ENCODE measurements at regions not wholly inside any gene's neighbourhood (a gene's known extent, or its start where the extent isn't known, plus 50 kb on each side); places are given as distances from the start of the nearest gene placed in this dataset.

DNA sequence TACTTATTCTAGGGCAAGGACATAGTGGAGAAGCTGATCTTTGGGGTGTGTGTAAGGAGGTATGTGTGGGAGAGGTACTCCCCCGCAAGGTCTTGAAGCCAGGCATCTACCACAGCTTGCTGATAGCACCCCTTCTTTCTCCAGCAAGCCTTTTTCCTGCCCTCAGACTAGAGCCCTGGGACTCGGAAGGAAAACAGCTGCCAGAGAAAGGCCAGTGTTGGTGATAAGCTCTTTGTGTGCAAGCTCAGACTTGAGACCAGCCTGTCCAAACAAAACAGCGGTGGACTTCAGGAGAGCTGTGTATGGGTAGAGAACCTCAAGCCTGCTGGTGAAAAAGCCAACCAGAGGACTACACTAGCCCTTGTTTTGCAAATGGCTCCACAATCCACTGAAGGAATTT lies 1028.6 kb downstream of the MCTP2 start:
- Mint-ChIP-seq H3K36me3 (no peaks in the 10 kb centered on the region), H3K4me3 (no peak overlapping the region), H3K4me1 (no peaks in the 10 kb centered on the region), H3K27me3 (peaks cover 6 to 8% of the 10 kb centered on the region in 2 donors), H3K9me3 (peaks cover 0 to 1% (median 0%) of the 10 kb centered on the region in 8 donors), H3K27ac (no peak overlapping the region)
- POLR2A ChIA-PET (ENCODE audit: partially characterized antibody), result no interaction called here
- intact Hi-C loops (cut with micrococcal nuclease), result no loop called here
- CTCF ChIA-PET (ENCODE audit: partially characterized antibody), result interaction anchor here (1.0 to 1.9 kb wide), 6 partner anchors 8 to 1086 kb away, joined by 3 to 6 read pairs (median 4); no protein-coding TSS in a partner anchor
- H3K27ac ChIP-seq (ENCODE audit: low read depth, low read length), result no peak overlapping the region
- H3K4me1 ChIP-seq (ENCODE audit: insufficient read depth, low read length), result no peaks in the 10 kb centered on the region
- H3K27me3 ChIP-seq (ENCODE audit: insufficient read depth, low read length), result no peaks in the 10 kb centered on the region
- H3K36me3 ChIP-seq (ENCODE audit: insufficient read depth, low read length), result no peaks in the 10 kb centered on the region
- H3K4me3 ChIP-seq (ENCODE audit: low read length in 2 of 2), result no peak overlapping the region
- DNase-seq, result no peak
- no peaks in the 10 kb centered on the region for H3K9me3 ChIP-seq (ENCODE audit: control insufficient read depth in 1 of 2, low read length in 2 of 2)

DNA sequence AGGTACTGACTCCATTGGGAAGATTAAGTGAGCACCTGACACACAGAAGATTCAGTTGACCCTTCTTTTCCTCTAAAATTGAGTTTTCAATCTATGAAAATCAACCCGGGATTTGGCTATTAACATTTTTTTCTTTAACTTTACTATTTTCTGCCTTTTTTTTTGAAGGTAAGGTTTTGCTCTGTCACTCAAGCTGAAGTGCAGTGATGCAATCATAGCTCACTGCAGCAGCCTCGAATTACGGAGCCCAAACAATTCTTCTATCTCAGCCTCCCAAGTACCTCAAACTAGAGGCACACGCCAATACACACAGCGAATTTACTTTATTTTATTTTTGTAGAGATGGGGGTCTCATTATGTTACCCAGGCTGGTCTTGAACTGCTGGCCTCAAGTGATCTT lies 1029.5 kb downstream of the MCTP2 start:
- intact Hi-C loops (cut with micrococcal nuclease), result no loop called here
- Mint-ChIP-seq H3K36me3 (no peaks in the 10 kb centered on the region), H3K4me1 (peaks cover 0 to 1% (median 0%) of the 10 kb centered on the region in 4 donors), H3K9me3 (no peaks in the 10 kb centered on the region), H3K27me3 (peaks cover 6 to 8% of the 10 kb centered on the region in 2 donors), H3K4me3 (no peak overlapping the region), H3K27ac (no peak overlapping the region)
- H3K27me3 ChIP-seq (ENCODE audit: insufficient read depth, low read length), result no peaks in the 10 kb centered on the region
- no peaks in the 10 kb centered on the region for H3K9me3 ChIP-seq (ENCODE audit: control insufficient read depth in 1 of 2, low read length in 2 of 2)
- ChIA-PET POLR2A (ENCODE audit: partially characterized antibody) (no interaction called here), CTCF (ENCODE audit: partially characterized antibody) (interaction anchor here (1.0 to 1.9 kb wide), 4 partner anchors 7 to 1086 kb away, joined by 3 to 5 read pairs (median 4); no protein-coding TSS in a partner anchor)
- no peaks in the 10 kb centered on the region for H3K4me1 ChIP-seq (ENCODE audit: insufficient read depth, low read length)
- no peaks in the 10 kb centered on the region for H3K36me3 ChIP-seq (ENCODE audit: insufficient read depth, low read length)
- H3K4me3 ChIP-seq (ENCODE audit: low read length in 2 of 2), result no peak overlapping the region
- no peak for DNase-seq
- H3K27ac ChIP-seq (ENCODE audit: low read depth, low read length), result no peak overlapping the region

DNA sequence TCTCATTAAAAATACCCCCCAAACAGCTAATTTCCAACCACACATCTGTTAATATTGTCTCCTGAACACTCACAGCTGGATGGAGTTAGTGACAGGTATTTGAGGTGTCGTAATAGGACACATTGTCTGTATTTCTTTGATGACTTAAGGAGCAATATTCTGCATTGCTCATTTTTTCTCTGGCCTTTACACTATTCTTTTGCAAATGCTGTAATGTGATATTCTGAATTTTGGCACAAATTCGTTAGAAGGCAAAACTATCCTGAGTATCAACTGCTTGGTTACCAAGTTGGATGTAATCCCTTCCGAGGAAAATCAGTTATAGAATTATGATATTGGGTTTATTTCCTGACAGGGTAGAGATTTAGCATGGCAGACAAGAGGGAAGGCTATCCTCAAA lies 1030.2 kb downstream of the MCTP2 start:
- no peak overlapping the region for H3K4me3 ChIP-seq (ENCODE audit: low read length in 2 of 2)
- Mint-ChIP-seq H3K9me3 (no peaks in the 10 kb centered on the region), H3K36me3 (no peaks in the 10 kb centered on the region), H3K4me3 (no peak overlapping the region), H3K4me1 (peaks cover 0 to 1% (median 0%) of the 10 kb centered on the region in 4 donors), H3K27ac (no peak overlapping the region), H3K27me3 (peaks cover 6 to 8% of the 10 kb centered on the region in 2 donors)
- no peaks in the 10 kb centered on the region for H3K27me3 ChIP-seq (ENCODE audit: insufficient read depth, low read length)
- no peaks in the 10 kb centered on the region for H3K4me1 ChIP-seq (ENCODE audit: insufficient read depth, low read length)
- intact Hi-C loops (cut with micrococcal nuclease), result no loop called here
- H3K9me3 ChIP-seq (ENCODE audit: control insufficient read depth in 1 of 2, low read length in 2 of 2), result no peaks in the 10 kb centered on the region
- no peak overlapping the region for H3K27ac ChIP-seq (ENCODE audit: low read depth, low read length)
- POLR2A ChIA-PET (ENCODE audit: partially characterized antibody), result no interaction called here
- DNase-seq, result no peak
- H3K36me3 ChIP-seq (ENCODE audit: insufficient read depth, low read length), result no peaks in the 10 kb centered on the region
- CTCF ChIA-PET (ENCODE audit: partially characterized antibody), result interaction anchor here (1.9 kb wide), 1 partner anchor 8 kb away, joined by 5 read pairs; no protein-coding TSS in a partner anchor

DNA sequence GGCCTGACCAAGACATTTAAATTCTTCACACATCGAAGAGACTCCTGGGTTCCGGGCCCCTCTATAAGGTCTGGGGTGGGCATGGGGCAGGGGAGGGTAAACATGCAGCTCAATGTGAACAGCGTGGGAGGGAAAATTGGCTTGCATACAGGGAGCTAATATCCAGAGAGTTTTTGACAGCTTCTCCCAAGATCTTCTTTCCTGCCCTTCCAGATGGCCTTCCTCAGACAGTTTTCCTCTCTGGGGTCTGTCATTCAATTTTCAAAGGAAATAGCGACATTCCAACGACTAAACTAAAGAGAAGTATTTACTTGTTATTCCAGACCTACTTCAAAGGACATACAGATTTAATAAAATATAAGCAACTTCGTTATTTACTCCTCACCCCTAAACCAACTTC lies 1030.6 kb downstream of the MCTP2 start:
- ChIA-PET CTCF (ENCODE audit: partially characterized antibody) (no interaction called here), POLR2A (ENCODE audit: partially characterized antibody) (no interaction called here)
- no peak for DNase-seq
- H3K4me3 ChIP-seq (ENCODE audit: low read length in 2 of 2), result no peak overlapping the region
- intact Hi-C loops (cut with micrococcal nuclease), result no loop called here
- no peaks in the 10 kb centered on the region for H3K4me1 ChIP-seq (ENCODE audit: insufficient read depth, low read length)
- no peaks in the 10 kb centered on the region for H3K27me3 ChIP-seq (ENCODE audit: insufficient read depth, low read length)
- Mint-ChIP-seq H3K27ac (no peak overlapping the region), H3K36me3 (no peaks in the 10 kb centered on the region), H3K27me3 (peaks cover 6 to 8% of the 10 kb centered on the region in 2 donors), H3K9me3 (no peaks in the 10 kb centered on the region), H3K4me3 (no peak overlapping the region), H3K4me1 (peaks cover 0 to 1% (median 0%) of the 10 kb centered on the region in 4 donors)
- H3K9me3 ChIP-seq (ENCODE audit: control insufficient read depth in 1 of 2, low read length in 2 of 2), result no peaks in the 10 kb centered on the region
- no peaks in the 10 kb centered on the region for H3K36me3 ChIP-seq (ENCODE audit: insufficient read depth, low read length)
- H3K27ac ChIP-seq (ENCODE audit: low read depth, low read length), result no peak overlapping the region

DNA sequence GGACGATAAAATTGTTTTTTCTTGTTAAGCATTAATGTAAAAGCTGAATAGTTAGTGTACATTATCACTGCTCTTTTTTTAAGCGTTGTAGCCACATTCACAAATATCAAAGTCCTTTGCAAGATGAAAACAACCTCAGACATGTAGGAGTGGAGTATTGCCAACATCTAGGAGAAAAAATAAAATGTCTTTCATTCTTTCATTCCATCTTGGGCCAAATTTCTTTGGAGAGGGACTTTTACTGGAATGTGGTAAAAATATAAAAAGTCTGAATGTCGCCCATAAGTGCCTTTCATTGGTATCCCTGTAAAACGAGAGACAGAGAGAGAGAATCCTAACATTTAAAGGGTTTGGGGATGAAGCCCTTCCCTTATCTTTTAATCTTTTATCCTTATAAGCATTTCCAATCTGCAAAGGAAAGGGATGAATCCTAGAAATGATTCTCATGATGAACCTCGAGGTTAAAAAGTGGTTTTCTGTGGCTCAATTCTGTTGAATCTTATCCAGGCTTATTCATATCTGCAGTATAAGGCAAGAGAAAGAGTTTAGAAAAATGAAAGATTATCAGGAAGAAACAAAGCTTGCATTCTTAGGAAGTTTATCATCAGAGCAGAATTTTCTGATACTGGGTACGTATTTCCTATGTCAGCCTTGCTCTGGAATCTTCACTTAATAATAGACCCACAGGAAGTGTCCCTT lies 1031.7 kb downstream of the MCTP2 start:
- Mint-ChIP-seq H3K36me3 (no peaks in the 10 kb centered on the region), H3K4me1 (peaks cover 0 to 1% (median 0%) of the 10 kb centered on the region in 4 donors), H3K27me3 (peaks cover 6 to 7% of the 10 kb centered on the region in 2 donors), H3K27ac (no peak overlapping the region), H3K9me3 (peaks cover 0 to 3% (median 0%) of the 10 kb centered on the region in 8 donors), H3K4me3 (no peak overlapping the region)
- H3K9me3 ChIP-seq (ENCODE audit: control insufficient read depth in 1 of 2, low read length in 2 of 2), result no peaks in the 10 kb centered on the region
- H3K36me3 ChIP-seq (ENCODE audit: insufficient read depth, low read length), result no peaks in the 10 kb centered on the region
- no peak overlapping the region for H3K4me3 ChIP-seq (ENCODE audit: low read length in 2 of 2)
- no peak overlapping the region for H3K27ac ChIP-seq (ENCODE audit: low read depth, low read length)
- intact Hi-C loops (cut with micrococcal nuclease), result no loop called here
- no peak for DNase-seq
- no peaks in the 10 kb centered on the region for H3K4me1 ChIP-seq (ENCODE audit: insufficient read depth, low read length)
- H3K27me3 ChIP-seq (ENCODE audit: insufficient read depth, low read length), result no peaks in the 10 kb centered on the region
- POLR2A ChIA-PET (ENCODE audit: partially characterized antibody), result no interaction called here
- CTCF ChIA-PET (ENCODE audit: partially characterized antibody), result no interaction called here

DNA sequence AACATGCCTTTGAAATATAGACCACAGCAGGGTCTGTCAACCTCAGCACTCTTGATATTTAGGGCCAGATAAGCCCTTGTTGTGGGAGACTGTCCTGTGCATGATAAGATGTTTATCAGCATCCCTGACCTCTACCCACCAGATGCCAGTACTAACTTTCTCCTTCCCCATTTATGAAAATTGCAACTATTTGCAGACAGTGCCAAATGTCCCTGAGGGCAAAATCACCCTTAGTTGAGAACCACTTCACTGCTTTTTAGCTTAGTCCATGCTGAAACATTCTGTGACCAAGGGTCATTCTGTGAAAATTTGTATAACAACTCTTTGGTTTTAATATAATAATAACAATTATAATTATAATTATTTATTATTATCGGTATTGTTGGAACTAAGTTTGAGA lies 1032.4 kb downstream of the MCTP2 start:
- Mint-ChIP-seq H3K27ac (no peak overlapping the region), H3K27me3 (peaks cover 5 to 6% of the 10 kb centered on the region in 2 donors), H3K9me3 (peaks cover 0 to 3% (median 0%) of the 10 kb centered on the region in 8 donors), H3K4me3 (no peak overlapping the region), H3K4me1 (peaks cover 0 to 1% (median 0%) of the 10 kb centered on the region in 4 donors), H3K36me3 (no peaks in the 10 kb centered on the region)
- intact Hi-C loops (cut with micrococcal nuclease), result no loop called here
- no peak for DNase-seq
- H3K27me3 ChIP-seq (ENCODE audit: insufficient read depth, low read length), result no peaks in the 10 kb centered on the region
- H3K9me3 ChIP-seq (ENCODE audit: control insufficient read depth in 1 of 2, low read length in 2 of 2), result no peaks in the 10 kb centered on the region
- no peaks in the 10 kb centered on the region for H3K4me1 ChIP-seq (ENCODE audit: insufficient read depth, low read length)
- H3K27ac ChIP-seq (ENCODE audit: low read depth, low read length), result no peak overlapping the region
- ChIA-PET CTCF (ENCODE audit: partially characterized antibody) (no interaction called here), POLR2A (ENCODE audit: partially characterized antibody) (no interaction called here)
- no peaks in the 10 kb centered on the region for H3K36me3 ChIP-seq (ENCODE audit: insufficient read depth, low read length)
- no peak overlapping the region for H3K4me3 ChIP-seq (ENCODE audit: low read length in 2 of 2)

DNA sequence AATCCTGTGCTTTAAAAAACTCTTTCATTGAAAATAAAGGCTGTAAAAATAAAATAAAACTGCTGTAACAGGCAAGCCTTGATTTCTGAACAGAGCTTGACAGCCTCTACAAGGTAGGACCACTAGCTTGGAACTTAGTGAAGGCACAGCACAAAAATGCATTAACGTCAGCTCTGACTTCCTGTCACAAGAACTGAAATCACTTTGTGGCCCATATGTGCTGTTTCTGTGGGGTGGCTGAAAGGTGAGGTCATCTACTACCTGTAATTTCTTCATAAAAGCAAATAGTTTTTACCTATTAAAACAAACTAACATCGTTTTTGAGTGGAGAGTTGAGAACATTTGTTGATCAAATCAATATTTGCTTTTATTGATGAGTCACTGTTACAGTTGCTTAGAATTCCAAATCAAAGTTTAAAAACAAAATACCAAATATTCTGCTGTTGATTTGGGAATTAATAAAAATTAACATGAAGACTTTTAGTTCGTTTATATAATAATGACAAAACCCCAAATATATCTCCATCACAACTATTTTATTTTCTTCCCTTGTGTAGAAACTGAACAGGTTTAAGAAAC lies 1034.1 kb downstream of the MCTP2 start:
- ChIA-PET POLR2A (ENCODE audit: partially characterized antibody) (no interaction called here), CTCF (ENCODE audit: partially characterized antibody) (interaction anchor here (1.1 kb wide), 1 partner anchor 28 kb away, joined by 3 read pairs; no protein-coding TSS in a partner anchor)
- no peak for DNase-seq
- Histone ChIP-seq H3K4me3 (ENCODE audit: low read length in 2 of 2) (no peak overlapping the region), H3K9me3 (ENCODE audit: control insufficient read depth in 1 of 2, low read length in 2 of 2) (no peaks in the 10 kb centered on the region), H3K27me3 (ENCODE audit: insufficient read depth, low read length) (no peaks in the 10 kb centered on the region), H3K4me1 (ENCODE audit: insufficient read depth, low read length) (no peaks in the 10 kb centered on the region), H3K36me3 (ENCODE audit: insufficient read depth, low read length) (no peaks in the 10 kb centered on the region), H3K27ac (ENCODE audit: low read depth, low read length) (no peak overlapping the region)
- Mint-ChIP-seq H3K9me3 (peaks cover 0 to 3% (median 0%) of the 10 kb centered on the region in 8 donors), H3K27me3 (peaks cover 2 to 5% of the 10 kb centered on the region in 2 donors), H3K4me1 (peaks cover 0 to 1% (median 0%) of the 10 kb centered on the region in 4 donors), H3K4me3 (no peak overlapping the region), H3K27ac (no peak overlapping the region), H3K36me3 (no peaks in the 10 kb centered on the region)
- intact Hi-C loops (cut with micrococcal nuclease), result no loop called here

All from CD4-positive, alpha-beta memory T cell (primary cell).